HG03280 (cell line): ENCODE measurements at regions not wholly inside any gene's neighbourhood (a gene's known extent, or its start where the extent isn't known, plus 50 kb on each side); places are given as distances from the start of the nearest gene placed in this dataset.
A peak's percentile ranks its signal among the peaks of the same experiment; 100 is the strongest.

Source experiments
- ATAC-seq: cut with Tn5 transposase; IDR thresholded peaks from one replicate; pipeline ENCODE4 v1.9.1; 2021; ENCODE audit warnings: mild to moderate bottlenecking, moderate library complexity; ENCODE audit not compliant: unreplicated experiment

DNA sequence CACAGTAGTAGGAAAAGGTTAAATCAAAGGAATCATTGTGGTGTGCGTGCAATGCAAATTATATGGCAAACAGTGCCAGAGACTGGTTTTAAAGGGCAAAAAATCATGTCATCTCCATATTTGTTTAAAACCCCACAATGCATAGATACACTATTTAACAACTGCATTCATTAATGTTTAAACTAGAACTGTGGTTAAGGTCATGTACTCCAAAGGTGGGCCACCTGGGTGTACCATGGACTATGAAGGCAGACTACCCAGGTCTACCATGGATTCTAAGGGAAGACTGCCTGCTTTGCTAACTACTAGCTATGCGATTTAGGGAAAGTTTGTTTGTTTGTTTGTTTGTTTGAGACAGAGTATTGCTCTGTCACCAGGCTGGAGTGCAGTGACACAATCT lies 356.3 kb downstream of the ZEB2 start:
- no peak for ATAC-seq

DNA sequence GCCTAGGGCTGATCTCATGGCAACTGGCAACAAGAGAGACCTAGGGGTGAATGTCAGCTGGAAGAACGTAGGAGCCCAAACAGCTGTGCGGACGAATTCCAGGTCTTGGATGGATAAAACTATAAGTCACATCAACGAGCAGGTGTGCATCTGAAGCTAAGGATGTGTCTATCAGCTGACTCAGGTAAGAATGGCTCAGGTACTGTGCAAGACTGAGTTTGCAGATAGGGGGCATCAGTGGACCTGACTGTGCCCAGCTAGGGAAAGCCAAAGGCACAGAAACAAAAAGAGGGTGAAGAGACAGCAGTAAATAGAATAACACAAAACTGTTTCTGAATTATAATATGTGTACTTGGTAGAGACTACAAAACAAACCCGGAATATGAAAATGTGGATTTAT lies 357.3 kb downstream of the ZEB2 start:
- ATAC-seq, result peak; percentile 78

DNA sequence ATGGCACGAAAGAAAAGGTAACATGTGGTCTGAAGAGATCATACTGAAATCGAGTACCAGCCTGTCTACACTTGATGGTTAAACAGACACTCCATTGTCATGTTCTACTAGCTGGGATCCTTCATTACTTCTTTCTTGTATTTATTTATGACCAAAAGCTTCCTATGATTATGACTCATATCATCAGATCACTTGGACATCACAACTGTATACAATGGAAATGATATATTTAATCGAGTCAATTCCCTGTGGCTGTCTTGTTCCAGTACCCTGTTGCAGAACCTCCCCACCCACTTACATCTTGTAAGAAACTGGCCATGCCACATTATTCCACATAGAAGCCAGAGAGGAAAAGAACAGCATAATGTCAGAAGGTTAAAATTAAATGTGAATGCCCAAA lies 358.9 kb downstream of the ZEB2 start:
- ATAC-seq, result no peak

DNA sequence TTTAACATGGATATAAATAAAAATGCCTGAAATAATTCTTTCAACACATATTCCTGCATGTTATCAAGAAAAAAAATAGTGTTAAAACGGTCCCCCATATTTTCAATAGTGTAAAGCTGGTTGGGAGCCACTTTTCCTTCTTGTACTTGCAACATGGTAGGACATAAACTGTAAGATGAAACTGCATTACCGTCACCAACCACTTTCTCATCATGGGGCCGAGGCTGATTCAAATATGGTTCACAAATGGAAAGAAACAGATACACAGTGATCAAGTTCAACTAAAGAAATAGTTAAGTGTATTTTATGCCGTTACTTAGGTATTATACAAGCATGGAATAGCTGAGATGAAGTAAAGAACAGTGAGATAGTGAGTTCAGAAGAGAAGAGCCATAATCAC lies 360.7 kb downstream of the ZEB2 start:
- no peak for ATAC-seq

DNA sequence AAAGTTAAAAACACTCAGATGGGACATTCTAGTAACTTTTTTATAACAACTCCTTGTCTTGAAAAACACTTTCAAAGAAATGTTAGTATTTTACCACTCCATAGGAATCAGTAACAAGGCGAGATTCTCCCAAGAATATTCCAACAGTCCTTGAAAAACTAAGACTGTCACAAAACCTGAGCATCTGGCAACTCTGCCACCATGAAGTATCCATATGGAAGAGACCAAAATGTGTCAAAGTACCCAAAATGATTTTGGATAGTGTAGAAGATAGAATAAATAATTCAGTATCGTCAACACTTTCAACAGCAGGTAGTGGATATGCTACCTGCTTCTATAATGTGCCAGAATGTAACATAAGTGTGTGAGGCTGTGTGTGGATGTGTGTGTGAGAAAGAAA lies 361.8 kb downstream of the ZEB2 start:
- ATAC-seq, result no peak

DNA sequence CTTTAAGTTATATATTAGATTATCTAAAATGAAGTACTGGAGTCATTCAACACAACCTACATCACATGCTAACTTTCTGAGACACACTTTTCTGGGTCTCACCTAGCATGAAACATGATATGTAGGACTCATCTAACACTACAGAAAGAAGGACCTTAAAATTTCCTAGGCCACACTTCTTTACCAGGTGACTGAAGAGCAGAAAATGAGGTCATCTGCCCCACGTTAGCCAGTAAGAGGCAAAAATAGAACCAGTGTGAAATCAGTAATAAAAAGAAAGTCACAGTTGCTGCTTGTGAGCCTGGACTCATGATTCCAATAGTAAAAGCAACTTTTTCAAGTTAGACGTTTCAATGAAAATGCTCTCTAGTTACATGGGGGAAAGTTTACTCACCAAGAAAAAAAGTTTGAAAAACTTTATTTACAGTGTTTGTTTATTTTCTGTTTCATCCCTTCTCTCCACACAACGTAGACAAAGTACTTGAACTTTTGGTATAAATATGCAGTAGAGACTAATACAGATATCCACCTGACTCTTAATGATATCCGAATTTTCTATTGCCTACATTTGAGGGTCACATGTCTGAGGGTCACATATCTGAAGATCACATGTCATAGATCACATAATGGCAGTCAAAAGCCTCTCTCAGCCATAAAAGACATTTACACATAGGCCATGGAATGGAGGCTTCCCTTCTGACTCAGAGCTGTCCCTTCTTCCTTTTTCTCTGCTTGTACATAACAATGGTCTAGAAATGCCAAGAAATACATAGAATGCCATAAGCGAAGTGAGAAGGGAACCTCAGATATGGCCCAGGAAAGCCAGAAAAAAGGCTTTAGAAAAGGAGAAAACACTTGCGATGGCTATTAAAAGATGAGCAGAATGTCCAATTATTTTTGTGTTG lies 362.9 kb downstream of the ZEB2 start:
- no peak for ATAC-seq

DNA sequence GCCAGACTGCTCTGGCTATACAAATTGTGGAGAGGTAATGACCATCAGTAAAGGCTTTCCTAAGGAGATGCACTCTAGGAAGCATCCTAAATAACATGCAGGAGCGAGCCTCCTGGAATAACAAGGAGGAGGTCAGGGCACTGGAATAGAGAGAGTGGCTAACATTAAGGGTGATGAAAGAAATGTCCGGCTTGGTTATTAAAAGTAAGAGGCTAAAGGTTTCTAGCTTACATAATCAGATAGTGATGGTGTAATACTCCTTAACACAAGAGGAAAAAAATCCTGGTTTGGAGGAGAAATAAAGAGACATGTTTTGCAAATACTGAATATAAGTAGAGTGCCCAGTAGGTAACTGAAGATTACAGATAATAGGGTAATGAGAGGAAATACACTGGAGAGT lies 365.7 kb downstream of the ZEB2 start:
- ATAC-seq, result no peak

DNA sequence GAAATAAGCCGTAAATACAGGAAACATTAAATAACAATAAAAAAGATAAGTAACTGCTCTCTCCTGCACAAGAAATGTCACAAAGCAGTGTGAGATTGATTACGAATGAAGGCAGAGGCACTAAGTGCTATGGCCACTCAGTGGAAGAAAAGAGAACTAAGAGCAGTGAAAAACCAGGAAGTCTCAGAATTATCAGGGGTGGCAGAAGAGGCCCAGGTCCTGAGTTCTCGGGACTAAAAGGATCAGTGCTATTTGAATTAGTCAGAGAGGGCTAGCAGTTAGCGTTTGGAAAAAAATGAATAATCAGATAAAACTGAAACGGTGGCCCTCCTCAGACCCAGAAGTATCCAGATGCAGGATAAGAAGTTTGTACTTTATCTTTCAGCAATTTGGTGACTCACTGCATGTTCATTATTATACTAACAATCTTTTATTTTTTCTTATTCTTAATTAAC lies 367.1 kb downstream of the ZEB2 start:
- ATAC-seq, result no peak

DNA sequence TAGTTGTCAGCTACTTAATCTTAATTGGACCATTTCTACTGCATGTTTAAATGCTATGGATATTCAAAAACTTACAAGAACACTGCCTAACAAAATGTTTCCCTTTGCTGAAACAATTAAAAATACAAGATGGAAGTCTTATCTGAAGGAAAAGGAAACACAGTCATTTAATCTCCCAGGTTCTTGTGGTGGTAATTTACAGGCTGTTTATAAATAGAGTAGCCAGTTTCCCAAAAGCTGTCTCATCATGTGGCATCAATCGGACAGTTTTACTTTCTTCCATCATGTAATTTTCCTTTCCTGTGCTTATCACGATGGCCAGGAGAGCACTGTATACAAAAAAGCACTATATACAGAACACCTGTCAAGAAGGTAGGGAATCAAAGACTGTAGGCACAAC lies 368.1 kb downstream of the ZEB2 start:
- ATAC-seq, result no peak

DNA sequence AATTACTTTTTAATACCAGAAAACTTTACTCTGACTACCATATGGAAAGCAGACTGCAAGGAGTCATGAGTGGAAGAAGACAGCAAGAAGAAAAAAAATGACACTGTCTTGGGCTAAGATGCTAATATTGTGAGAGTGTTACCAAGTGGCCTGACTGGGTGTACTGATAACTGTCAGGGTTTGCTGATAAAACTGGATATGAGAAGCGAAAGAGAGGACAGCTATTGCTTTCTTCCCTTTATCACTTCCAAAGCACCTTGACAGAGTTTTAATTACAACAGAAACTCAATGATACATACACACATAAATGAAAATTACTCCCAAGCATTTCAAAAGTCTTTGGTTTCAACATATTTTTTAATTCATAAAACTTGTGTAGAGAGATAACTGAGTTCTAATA lies 368.5 kb downstream of the ZEB2 start:
- no peak for ATAC-seq

DNA sequence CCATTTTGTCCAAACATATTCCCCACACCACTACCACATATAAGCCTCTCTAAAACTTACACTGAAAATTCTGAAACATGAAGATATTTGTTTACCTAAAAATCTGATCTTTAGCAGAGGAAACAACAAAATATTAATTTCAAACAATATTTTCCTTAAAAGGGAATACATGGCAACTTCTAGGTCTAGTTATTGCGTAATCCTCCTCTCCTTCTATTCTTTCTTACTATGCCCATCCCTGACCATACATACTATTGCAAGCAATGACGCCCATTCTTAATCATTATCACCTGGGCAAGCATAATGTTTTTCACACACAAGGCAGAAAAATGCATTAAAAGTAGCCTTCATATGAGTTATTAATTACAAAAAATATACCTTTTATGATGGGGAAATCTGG lies 372.6 kb downstream of the ZEB2 start:
- ATAC-seq, result no peak

DNA sequence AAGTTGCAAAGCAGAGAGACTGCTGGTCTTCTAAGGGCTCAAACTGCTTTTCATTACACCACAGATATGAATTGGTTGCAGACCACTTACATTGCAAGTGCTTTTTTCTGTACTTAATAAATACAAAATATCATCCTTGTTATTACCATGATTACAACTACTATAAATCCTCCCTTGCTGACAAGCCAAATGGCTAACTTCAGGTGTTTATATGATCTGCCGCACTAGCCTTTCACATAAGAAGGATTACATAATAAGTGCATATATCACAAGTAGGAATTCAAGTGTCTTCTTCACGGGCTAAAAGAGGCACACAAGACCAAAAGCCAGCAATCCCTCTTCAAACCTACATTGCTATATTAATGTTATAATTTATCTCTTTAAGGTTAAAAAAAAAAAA lies 373.0 kb downstream of the ZEB2 start:
- ATAC-seq, result no peak

DNA sequence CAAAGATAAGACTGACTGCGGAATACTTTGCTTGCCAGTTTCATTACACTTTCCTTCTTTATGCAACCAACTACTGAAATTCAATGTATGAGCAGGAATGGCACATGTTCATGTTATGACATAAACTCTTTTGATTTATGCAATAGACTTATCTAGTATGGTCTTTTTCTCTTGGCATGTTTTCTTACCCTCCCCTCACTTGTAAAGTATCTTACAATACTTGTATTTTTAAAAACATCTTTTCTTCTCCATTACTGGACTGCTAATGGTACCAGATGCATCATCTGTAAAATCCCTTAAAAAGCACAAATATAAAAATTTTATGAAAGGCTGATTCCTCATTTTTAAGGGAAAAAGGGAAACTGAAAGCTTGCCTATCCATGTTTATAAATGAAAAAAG lies 373.8 kb downstream of the ZEB2 start:
- no peak for ATAC-seq

DNA sequence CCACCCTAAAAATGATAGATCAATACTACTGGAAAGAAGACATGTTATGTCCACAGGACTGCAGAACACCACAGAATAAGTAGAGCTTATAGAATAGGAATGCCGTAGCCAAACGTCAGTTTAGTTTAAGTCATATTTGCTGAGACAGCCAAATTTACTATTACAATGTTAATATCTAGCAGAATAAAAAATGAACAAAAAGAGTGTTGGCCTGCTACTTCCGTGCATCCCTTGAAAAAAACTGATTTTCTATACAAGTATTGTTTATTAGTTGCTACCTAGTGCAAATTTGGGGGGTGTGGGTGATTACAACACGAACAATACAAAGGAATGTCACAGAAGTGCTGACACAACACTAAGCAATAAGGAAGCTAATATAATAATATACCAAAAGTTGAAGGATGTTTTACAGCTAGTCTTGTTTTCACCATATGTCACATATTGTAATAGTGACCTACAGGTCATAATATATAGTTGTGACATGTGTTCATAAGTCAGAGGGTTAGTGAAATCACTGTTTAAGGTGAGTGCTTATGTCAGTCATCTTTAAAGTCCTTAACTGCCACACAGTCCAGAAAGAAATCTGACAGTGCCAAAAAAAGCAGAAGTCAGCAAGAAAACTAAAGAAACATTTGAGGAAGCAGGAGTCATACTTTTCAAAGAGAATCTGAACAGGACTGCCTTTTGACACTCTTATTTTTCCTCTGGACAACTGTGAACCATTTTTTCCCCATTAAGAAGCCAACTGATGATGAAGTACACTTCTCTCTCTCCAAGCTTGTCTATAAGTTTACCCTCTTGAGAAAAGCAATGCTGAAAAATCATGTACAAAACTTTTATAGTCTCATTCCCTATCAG lies 376.4 kb downstream of the ZEB2 start:
- ATAC-seq, result no peak

DNA sequence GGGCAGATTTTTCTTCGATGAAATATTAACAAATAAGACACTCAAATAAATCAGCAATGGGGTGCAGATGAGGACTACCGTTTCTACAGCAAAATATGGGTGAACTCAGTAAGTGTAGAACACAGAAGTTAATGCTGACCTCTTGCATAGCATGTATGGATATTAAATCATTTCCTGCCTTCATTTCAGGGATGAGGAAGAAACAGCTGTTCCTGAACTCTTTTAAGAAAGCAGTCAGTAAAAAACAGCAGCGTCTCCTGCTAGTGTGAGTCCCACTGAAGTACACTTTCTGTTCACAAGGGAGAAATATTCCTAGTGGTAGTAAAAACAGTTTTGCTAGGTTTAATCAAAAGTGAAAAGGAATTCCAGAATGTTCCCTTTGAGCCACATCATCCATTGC lies 379.0 kb downstream of the ZEB2 start:
- ATAC-seq, result no peak

DNA sequence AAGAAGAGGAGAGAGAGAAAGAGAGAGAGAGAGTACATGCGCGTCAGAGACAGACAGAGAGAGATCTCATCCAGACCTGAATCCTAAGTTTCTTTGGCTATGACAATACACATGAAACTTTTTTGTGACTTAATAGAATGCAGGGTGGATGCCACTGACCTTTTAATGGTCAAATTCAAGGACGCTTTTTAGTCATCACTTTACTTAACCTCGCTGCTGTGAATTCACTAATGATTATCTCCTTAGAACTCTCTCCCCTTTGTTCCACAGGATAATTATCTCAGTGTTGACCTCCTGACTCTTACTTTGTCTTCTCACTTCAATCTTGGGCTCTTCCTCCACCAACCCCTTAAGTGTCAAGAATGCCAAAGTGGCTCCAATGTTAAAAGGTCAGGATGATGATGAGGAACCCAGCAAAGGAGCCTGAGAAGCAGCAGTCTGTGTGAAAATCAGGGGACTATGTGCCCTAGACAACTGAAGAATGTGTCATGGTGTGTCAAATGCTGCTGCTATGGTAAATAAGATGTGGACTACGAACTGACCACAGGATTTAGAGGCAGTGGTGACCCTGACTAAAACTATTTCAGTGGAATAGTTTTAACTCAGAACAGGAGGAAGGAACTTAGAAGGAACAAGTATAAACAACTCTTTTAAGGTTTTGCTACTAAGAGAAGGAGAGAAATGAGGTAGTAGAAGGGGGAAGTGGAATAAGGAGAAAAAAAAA lies 382.1 kb downstream of the ZEB2 start:
- ATAC-seq, result no peak

DNA sequence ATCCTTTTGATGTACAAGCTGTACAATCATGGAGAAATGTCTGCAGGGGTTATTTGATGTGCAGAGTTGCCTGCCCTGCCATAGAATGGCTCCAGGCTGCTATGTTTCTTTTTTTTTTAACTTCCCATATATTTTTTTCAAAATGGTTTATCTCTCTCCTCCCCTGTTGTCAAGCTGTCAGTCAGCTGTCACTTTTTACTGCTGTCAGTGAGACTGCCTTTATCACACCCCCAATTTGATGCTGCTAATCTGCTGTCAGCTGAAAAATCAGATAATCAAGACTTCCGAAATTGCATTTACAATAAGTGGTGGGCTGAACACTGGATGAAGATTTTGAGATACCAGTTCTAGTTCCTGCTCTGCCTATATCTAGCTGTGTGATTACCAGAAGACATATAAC lies 382.6 kb downstream of the ZEB2 start:
- ATAC-seq, result no peak

DNA sequence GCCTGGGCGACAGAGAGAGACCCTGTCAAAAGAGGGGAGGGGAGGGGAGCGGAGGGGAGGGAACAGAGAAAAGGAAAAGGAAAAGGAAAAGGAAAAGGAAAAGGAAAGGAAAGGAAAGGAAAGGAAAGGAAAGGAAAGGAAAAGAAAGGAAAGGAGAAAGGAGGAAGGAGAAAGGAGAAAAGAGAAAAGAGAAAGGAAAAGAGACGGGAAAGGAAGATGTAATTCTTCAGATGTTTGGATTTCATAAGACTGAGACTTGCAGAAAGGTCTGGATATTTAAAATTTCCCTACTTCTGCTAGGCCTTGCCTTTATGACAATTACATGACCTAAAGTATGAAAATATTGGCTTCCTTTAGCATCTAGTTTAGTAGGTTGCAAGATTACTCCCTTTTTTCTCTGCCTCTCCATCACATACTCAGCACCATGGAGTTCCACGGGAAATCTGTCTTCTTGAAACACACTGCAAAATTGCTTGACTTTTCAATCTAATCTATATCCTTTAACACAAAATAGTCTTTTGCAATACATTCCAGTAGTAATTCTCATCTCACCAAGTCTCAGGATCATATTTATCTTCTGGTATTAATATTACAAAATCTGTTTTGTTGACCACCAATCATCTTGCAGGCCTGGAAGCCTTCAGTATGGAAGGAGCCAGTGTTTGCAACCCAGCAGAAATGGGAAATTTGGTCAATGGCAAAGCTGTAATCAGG lies 383.5 kb downstream of the ZEB2 start:
- no peak for ATAC-seq

DNA sequence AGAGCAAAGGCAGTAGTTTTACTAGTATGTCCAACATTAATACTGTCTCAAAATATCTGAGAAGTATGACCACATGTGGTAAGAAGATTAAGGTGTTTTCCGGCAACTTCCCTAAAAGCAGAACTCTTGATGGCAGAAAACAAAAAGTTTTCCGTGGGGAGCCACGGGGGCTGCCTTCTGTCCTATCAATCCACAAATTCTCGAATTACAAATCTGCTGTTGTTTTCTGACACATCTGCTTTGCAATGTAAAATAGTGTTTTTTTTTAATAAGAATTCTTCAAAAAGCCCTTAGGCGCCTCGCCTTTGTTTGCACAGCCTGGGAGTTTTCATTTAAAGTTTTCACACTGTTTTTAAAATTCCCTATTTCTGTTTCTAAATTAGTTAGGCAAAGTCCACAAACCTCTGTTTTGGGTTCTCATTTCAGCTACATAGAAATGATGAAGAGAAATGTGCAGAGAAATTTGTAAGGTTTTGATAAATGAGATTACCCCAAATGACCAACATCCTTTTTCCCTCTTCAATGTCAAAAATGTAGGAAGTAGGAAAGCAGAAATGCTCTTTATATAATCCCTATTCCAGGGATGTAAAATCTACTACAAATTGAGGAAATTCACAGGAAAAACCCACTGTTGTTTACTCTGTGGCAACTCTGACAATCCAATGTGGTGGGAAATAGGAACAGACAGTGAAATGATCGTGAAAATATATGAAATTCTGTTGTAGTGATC lies 385.8 kb downstream of the ZEB2 start:
- ATAC-seq, result no peak

DNA sequence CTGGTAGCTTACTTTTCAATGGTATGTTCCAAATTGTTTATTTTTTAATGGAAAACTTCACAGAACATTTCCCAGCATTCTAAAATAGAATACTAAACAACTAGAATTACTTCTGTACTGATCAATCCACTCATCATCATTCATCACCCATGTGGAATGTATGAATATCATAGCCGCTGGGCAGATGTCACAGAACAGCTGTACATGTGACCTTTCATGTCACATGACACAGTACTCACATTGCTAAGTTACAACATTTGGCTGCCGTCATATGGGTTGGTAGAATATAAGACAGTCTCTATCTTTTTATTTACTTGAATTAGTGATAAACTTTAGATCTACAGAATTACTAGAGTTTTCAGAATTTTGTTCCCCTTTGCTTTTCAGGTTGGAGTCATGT lies 387.6 kb downstream of the ZEB2 start:
- ATAC-seq, result no peak
